ENCODE measurements at regions not wholly inside any gene's neighbourhood (a gene's known extent, or its start where the extent isn't known, plus 50 kb on each side); places are given as distances from the start of the nearest gene placed in this dataset.

DNA sequence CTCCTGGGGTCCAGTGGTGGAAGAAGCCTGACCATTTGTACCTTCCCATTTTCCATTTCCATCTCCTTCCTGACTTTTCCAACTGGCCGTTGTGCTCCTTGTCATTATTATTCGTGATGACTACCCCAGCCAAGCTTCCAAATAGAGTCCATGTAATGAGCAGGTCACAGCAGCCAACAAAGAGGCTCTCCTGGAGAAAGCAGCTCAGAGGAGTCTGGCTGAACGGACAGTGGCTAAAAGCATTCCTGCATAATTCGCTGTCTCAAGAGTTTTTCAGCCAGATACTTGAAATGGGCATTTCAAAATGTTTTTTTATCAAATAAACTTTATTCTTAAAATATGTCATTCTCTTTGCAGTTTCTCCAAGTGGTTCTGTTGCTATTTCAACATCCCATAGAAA is 458.6 kb downstream of the INHBA start:
- TF ChIP-seq, protein P1, sequence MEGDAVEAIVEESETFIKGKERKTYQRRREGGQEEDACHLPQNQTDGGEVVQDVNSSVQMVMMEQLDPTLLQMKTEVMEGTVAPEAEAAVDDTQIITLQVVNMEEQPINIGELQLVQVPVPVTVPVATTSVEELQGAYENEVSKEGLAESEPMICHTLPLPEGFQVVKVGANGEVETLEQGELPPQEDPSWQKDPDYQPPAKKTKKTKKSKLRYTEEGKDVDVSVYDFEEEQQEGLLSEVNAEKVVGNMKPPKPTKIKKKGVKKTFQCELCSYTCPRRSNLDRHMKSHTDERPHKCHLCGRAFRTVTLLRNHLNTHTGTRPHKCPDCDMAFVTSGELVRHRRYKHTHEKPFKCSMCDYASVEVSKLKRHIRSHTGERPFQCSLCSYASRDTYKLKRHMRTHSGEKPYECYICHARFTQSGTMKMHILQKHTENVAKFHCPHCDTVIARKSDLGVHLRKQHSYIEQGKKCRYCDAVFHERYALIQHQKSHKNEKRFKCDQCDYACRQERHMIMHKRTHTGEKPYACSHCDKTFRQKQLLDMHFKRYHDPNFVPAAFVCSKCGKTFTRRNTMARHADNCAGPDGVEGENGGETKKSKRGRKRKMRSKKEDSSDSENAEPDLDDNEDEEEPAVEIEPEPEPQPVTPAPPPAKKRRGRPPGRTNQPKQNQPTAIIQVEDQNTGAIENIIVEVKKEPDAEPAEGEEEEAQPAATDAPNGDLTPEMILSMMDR (IDR thresholded peaks at IDR 0.05): no peak
- TF ChIP-seq EZH2 (IDR thresholded peaks at IDR 0.05; ENCODE audit: borderline replicate concordance, insufficient read depth, low read depth, low read length, poor library complexity, severe bottlenecking): no peak
